NT2/D1 (cell line): ENCODE measurements at regions not wholly inside any gene's neighbourhood (a gene's known extent, or its start where the extent isn't known, plus 50 kb on each side); places are given as distances from the start of the nearest gene placed in this dataset.

Experiments
- SUZ12 ChIP-seq: IDR thresholded peaks from 2 replicates; pipeline ENCODE4 v1.6.1; 2011; ENCODE audit not compliant: insufficient read length, insufficient read depth; ENCODE audit errors: extremely low read depth
- YY1 ChIP-seq: IDR thresholded peaks from 2 replicates; pipeline ENCODE4 v1.6.1; 2011; ENCODE audit not compliant: insufficient read length, insufficient read depth
- ZNF274 ChIP-seq: IDR thresholded peaks from 2 replicates; pipeline ENCODE4 v1.6.1; 2011; ENCODE audit warnings: mild to moderate bottlenecking, low read depth, low read length

DNA sequence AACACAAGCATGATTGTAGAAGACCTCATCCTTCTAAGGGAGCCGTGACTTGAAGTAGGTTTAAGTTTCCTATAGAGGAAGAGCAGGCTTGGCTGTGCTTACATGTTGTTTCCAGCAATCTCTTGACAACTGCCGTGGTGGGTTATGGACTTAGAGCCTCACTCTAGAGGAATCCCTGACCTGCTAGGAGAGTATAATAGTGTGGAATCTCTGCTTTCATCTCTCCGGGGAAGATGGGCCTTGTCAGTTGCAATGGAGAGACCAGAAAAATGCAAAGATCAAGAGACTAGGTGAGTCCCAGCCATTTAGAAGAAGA is 137.6 kb downstream of the MIS18A start:
- no peak for TF ChIP-seq YY1
- no peak for TF ChIP-seq SUZ12
- TF ChIP-seq ZNF274 = no peak
